ENCODE measurements at regions not wholly inside any gene's neighbourhood (a gene's known extent, or its start where the extent isn't known, plus 50 kb on each side); places are given as distances from the start of the nearest gene placed in this dataset.

DNA sequence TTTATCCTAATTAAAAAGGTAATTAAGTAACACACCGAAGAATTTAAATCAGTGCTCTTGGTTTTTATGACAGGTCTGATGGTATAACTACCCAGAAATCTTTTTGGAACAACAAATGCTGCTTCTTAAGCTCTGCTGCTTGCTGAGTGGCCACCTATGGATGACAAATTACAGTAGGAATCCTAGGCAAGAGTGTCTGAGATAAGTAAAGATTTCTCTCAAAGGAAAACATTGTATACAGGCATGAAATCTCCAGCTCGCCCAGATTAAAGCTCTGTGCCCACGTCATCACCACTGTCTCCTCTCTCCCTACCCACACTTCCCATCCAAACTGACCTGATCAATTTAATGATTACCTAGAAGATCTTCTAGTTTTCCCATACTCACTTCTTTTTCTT, 1083.0 kb upstream of the MAP3K7 start:
- H4K91ac ChIP-seq (replicated peaks; ENCODE audit: insufficient read length, low read length), result no peak overlapping the region
- no peaks in the 10 kb centered on the region for H4K20me1 ChIP-seq (replicated peaks in 1 of 2; ENCODE audit: control insufficient read depth in 1 of 2, insufficient read depth in 2 of 2, low read length in 2 of 2)
- H4K5ac ChIP-seq (ENCODE audit: insufficient read length, low read depth, low read length), result no peak overlapping the region
- no peak overlapping the region for H2AFZ ChIP-seq (ENCODE audit: low read length)
- no peak overlapping the region for H3K18ac ChIP-seq (ENCODE audit: extremely low read depth, low read length)
- no peak overlapping the region for H2BK120ac ChIP-seq (replicated peaks; ENCODE audit: low read depth, low read length)
- no peak overlapping the region for H2BK20ac ChIP-seq (ENCODE audit: low read length)
- H3K56ac ChIP-seq (replicated peaks; ENCODE audit: insufficient read length, low read depth, low read length), result no peak overlapping the region
- no peak overlapping the region for H3K4me2 ChIP-seq (ENCODE audit: insufficient read depth in 1 of 2, low read depth in 2 of 2, low read length in 2 of 2)
- DNase-seq (ENCODE audit: low read depth in 1 of 2, low spot score in 2 of 2) (no peak), FAIRE-seq (no peak)
- H3K4me1 ChIP-seq (replicated peaks in 1 of 4; ENCODE audit: control insufficient read depth in 3 of 4, insufficient read depth in 4 of 4, low read length in 3 of 4), result no peaks in the 10 kb centered on the region; a peak in 1 of 7 replicates
- no peaks in the 10 kb centered on the region for H3K9me3 ChIP-seq (ENCODE audit: insufficient read depth in 2 of 2, low read depth in 1 of 2, low read length in 1 of 2)
- no peak overlapping the region for H3K4ac ChIP-seq (replicated peaks; ENCODE audit: insufficient read length, low read depth, low read length)
- no peak overlapping the region for H4K8ac ChIP-seq (ENCODE audit: extremely low read depth, insufficient read depth, low read length)
- no peak overlapping the region for H2AK5ac ChIP-seq (ENCODE audit: low read depth, low read length)
- H3K36me3 ChIP-seq (ENCODE audit: control insufficient read depth in 2 of 4, insufficient read depth in 4 of 4, low read length in 3 of 4), result no peaks in the 10 kb centered on the region
- H2BK5ac ChIP-seq (ENCODE audit: low read depth, low read length), result no peak overlapping the region
- H3K79me1 ChIP-seq (ENCODE audit: low read depth, low read length), result no peaks in the 10 kb centered on the region
- H3K14ac ChIP-seq (ENCODE audit: insufficient read length), result no peak overlapping the region
- no peak overlapping the region for H3K4me3 ChIP-seq (ENCODE audit: extremely low read depth in 1 of 4, insufficient read depth in 2 of 4, low read depth in 3 of 4, low read length in 4 of 4)
- ChIA-PET POLR2A (ENCODE audit: partially characterized antibody) (no interaction called here), CTCF (ENCODE audit: partially characterized antibody) (no interaction called here)
- H3K23ac ChIP-seq (ENCODE audit: insufficient read length), result no peak overlapping the region
- WGBS, 2 experiments (ENCODE audit: extremely low coverage in 1 of 2, insufficient coverage in 1 of 2, insufficient read length in 1 of 2, insufficient replicate concordance in 2 of 2, low coverage in 1 of 2, low lambda C conversion rate in 2 of 2, missing lambda C conversion rate in 1 of 2), result 81% methylated on average over 3 of the region's 3 CpGs; no CpG with 5 or more reads in 1 of the 2 experiments
- no peak overlapping the region for H3K9ac ChIP-seq (replicated peaks in 1 of 4; ENCODE audit: extremely low read depth in 1 of 4, low read depth in 3 of 4, low read length in 3 of 4)
- H3K27ac ChIP-seq (ENCODE audit: low read depth, low read length), result no peak overlapping the region
- no peak overlapping the region for H2BK12ac ChIP-seq (ENCODE audit: low read depth, low read length)
- H3K79me2 ChIP-seq (ENCODE audit: control insufficient read depth in 1 of 2, insufficient read depth in 2 of 2, low read length in 2 of 2), result no peaks in the 10 kb centered on the region
- no peak overlapping the region for H2BK15ac ChIP-seq (ENCODE audit: low read length)
- H3K27me3 ChIP-seq (replicated peaks in 1 of 4; ENCODE audit: control insufficient read depth in 3 of 4, extremely low read depth in 1 of 4, insufficient read depth in 3 of 4, low read length in 3 of 4), result no peaks in the 10 kb centered on the region
- no peaks in the 10 kb centered on the region for H3K23me2 ChIP-seq (ENCODE audit: low read depth, low read length)
- TF ChIP-seq, protein P1, sequence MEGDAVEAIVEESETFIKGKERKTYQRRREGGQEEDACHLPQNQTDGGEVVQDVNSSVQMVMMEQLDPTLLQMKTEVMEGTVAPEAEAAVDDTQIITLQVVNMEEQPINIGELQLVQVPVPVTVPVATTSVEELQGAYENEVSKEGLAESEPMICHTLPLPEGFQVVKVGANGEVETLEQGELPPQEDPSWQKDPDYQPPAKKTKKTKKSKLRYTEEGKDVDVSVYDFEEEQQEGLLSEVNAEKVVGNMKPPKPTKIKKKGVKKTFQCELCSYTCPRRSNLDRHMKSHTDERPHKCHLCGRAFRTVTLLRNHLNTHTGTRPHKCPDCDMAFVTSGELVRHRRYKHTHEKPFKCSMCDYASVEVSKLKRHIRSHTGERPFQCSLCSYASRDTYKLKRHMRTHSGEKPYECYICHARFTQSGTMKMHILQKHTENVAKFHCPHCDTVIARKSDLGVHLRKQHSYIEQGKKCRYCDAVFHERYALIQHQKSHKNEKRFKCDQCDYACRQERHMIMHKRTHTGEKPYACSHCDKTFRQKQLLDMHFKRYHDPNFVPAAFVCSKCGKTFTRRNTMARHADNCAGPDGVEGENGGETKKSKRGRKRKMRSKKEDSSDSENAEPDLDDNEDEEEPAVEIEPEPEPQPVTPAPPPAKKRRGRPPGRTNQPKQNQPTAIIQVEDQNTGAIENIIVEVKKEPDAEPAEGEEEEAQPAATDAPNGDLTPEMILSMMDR (IDR thresholded peaks at IDR 0.05; ENCODE audit: control extremely low read depth in 1 of 3, insufficient read depth in 1 of 3, low read depth in 1 of 3, low read length in 3 of 3), result no peak
- TF ChIP-seq NRF1 (IDR thresholded peaks at IDR 0.05; ENCODE audit: low read depth, low read length) (no peak), BRCA1 (IDR thresholded peaks at IDR 0.05; ENCODE audit: low read depth, low read length) (no peak), SIRT6 (IDR thresholded peaks at IDR 0.05; ENCODE audit: low read length) (no peak), PHF8 (conservative IDR thresholded peaks at IDR 0.05; ENCODE audit: low read depth, low read length) (no peak), POU5F1 (IDR thresholded peaks at IDR 0.05; ENCODE audit: low read depth, low read length) (no peak), NANOG (IDR thresholded peaks at IDR 0.05; ENCODE audit: insufficient read depth, low read depth, low read length, poor library complexity, severe bottlenecking) (no peak), ASH2L (IDR thresholded peaks at IDR 0.05; ENCODE audit: low read length) (no peak), JUND (IDR thresholded peaks at IDR 0.05; ENCODE audit: low read length) (no peak), TEAD4 (IDR thresholded peaks at IDR 0.05; ENCODE audit: low read depth, low read length) (no peak)
- TF ChIP-seq, protein P2, sequence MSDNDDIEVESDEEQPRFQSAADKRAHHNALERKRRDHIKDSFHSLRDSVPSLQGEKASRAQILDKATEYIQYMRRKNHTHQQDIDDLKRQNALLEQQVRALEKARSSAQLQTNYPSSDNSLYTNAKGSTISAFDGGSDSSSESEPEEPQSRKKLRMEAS (IDR thresholded peaks at IDR 0.05), result no peak
- TF ChIP-seq, protein P3, sequence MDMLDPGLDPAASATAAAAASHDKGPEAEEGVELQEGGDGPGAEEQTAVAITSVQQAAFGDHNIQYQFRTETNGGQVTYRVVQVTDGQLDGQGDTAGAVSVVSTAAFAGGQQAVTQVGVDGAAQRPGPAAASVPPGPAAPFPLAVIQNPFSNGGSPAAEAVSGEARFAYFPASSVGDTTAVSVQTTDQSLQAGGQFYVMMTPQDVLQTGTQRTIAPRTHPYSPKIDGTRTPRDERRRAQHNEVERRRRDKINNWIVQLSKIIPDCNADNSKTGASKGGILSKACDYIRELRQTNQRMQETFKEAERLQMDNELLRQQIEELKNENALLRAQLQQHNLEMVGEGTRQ (IDR thresholded peaks at IDR 0.05; ENCODE audit: low read length), result no peak

All from H1 (cell line).